Tibial nerve (tissue), 4 donors: ENCODE measurements at regions not wholly inside any gene's neighbourhood (a gene's known extent, or its start where the extent isn't known, plus 50 kb on each side); places are given as distances from the start of the nearest gene placed in this dataset.

ENCODE experiments used
- EP300 ChIP-seq, 2 donors: sonication (generic); formaldehyde crosslinking; IDR thresholded peaks; one replicate each; pipeline ENCODE4 v1.6.1; 2017; ENCODE audit warnings: antibody characterized with exemption in 2 of 2, mild to moderate bottlenecking in 1 of 2
- POLR2A ChIP-seq, 2 donors: fragments of 450-650 bp; IDR thresholded peaks; one replicate each; pipeline ENCODE4 v1.6.1; 2017; ENCODE audit warnings: antibody characterized with exemption in 2 of 2, mild to moderate bottlenecking in 2 of 2, moderate library complexity in 2 of 2
- TF ChIP-seq, protein P1 (sequence below), 5 experiments: fragments of 200-600 bp in 3 of 5; fragments of 450-650 bp in 2 of 5; sonication (generic) in 3 of 5; IDR thresholded peaks; one replicate each; pipeline ENCODE4 v1.5.1; 2016 to 2019; ENCODE audit warnings: antibody characterized with exemption in 5 of 5, mild to moderate bottlenecking in 3 of 5, moderate library complexity in 2 of 5

DNA sequence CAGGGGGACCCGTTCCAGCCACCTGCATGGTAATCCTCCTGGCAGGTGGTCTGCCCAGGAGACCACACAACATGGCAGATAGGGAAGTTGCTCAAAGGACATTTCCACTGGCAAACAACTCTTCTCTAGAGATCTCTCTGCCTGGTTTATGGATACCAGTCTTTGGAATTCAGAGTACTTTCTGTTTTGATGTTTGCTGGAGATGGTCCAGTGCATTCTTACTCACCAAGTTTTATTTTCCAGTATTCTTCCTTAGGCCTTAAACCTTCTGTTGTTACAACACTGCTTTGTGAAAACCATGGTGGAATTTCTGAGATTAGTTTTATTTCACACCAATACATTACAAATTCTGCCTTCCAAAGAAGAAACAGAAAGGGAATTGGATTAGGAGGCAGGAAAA is 428.3 kb downstream of the FUT8 start:
- TF ChIP-seq, protein P1, sequence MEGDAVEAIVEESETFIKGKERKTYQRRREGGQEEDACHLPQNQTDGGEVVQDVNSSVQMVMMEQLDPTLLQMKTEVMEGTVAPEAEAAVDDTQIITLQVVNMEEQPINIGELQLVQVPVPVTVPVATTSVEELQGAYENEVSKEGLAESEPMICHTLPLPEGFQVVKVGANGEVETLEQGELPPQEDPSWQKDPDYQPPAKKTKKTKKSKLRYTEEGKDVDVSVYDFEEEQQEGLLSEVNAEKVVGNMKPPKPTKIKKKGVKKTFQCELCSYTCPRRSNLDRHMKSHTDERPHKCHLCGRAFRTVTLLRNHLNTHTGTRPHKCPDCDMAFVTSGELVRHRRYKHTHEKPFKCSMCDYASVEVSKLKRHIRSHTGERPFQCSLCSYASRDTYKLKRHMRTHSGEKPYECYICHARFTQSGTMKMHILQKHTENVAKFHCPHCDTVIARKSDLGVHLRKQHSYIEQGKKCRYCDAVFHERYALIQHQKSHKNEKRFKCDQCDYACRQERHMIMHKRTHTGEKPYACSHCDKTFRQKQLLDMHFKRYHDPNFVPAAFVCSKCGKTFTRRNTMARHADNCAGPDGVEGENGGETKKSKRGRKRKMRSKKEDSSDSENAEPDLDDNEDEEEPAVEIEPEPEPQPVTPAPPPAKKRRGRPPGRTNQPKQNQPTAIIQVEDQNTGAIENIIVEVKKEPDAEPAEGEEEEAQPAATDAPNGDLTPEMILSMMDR (IDR thresholded peaks at IDR 0.05) = no peak
- no peak for TF ChIP-seq POLR2A (IDR thresholded peaks at IDR 0.05)
- no peak for TF ChIP-seq EP300 (IDR thresholded peaks at IDR 0.05)
